ENCODE measurements at regions not wholly inside any gene's neighbourhood (a gene's known extent, or its start where the extent isn't known, plus 50 kb on each side); places are given as distances from the start of the nearest gene placed in this dataset.
"Not testable (repeated sequence)": the region's sequence is repeated elsewhere in the genome, so short reads cannot be mapped to it uniquely, and the experiment has no call there.

- no peaks in the 10 kb centered on the region for H3K79me2 ChIP-seq (ENCODE audit: control insufficient read depth, insufficient read depth, low read length)
- H3K9ac ChIP-seq (ENCODE audit: insufficient read depth, low read length): no peak overlapping the region
- H3K4me1 ChIP-seq (ENCODE audit: control insufficient read depth, extremely low read depth, insufficient read depth, low read length): no peaks in the 10 kb centered on the region
- no peaks in the 10 kb centered on the region for H3K9me3 ChIP-seq (ENCODE audit: control insufficient read depth, insufficient read depth, low read depth, low read length)
- H3K27me3 ChIP-seq (ENCODE audit: control insufficient read depth, insufficient read depth, low read length): no peaks in the 10 kb centered on the region
- H3K27ac ChIP-seq (ENCODE audit: insufficient read depth, low read length): no peak overlapping the region
- no peak overlapping the region for H2AFZ ChIP-seq (ENCODE audit: low read length)
- H3K4me3 ChIP-seq (replicated peaks in 1 of 4; ENCODE audit: control extremely low read depth in 1 of 4, insufficient read depth in 1 of 4, low read depth in 3 of 4, low read length in 4 of 4): no peak overlapping the region
- TF ChIP-seq CTCF (conservative IDR thresholded peaks at IDR 0.05 in 1 of 2, IDR thresholded peaks at IDR 0.05 in 1 of 2; ENCODE audit: low read depth in 1 of 2, low read length in 2 of 2) (no peak), EZH2 (IDR thresholded peaks at IDR 0.05; ENCODE audit: low read length, missing control alignments) (no peak)
- no peak for DNase-seq (ENCODE audit: low read depth in 2 of 2)
- H3K4me2 ChIP-seq (ENCODE audit: extremely low read depth, insufficient read depth, low read length): no peak overlapping the region
- no peaks in the 10 kb centered on the region for H3K36me3 ChIP-seq (ENCODE audit: control insufficient read depth, insufficient read depth, low read length)
- no peaks in the 10 kb centered on the region for H4K20me1 ChIP-seq (ENCODE audit: control insufficient read depth, extremely low read depth, insufficient read depth, low read length)
These were observed 213.5 kb upstream of the UBL3 start for GRCh38 chr13:30063892-30064291.

GRCh38 chr13:30061217-30061616 is 210.8 kb upstream of the UBL3 start:
- no peaks in the 10 kb centered on the region for H4K20me1 ChIP-seq (ENCODE audit: control insufficient read depth, extremely low read depth, insufficient read depth, low read length)
- H3K36me3 ChIP-seq (ENCODE audit: control insufficient read depth, insufficient read depth, low read length): no peaks in the 10 kb centered on the region
- no peaks in the 10 kb centered on the region for H3K4me1 ChIP-seq (ENCODE audit: control insufficient read depth, extremely low read depth, insufficient read depth, low read length)
- H2AFZ ChIP-seq (ENCODE audit: low read length): no peak overlapping the region
- H3K27me3 ChIP-seq (ENCODE audit: control insufficient read depth, insufficient read depth, low read length): no peaks in the 10 kb centered on the region
- no peak overlapping the region for H3K4me2 ChIP-seq (ENCODE audit: extremely low read depth, insufficient read depth, low read length)
- H3K79me2 ChIP-seq (ENCODE audit: control insufficient read depth, insufficient read depth, low read length): no peaks in the 10 kb centered on the region
- no peak for DNase-seq (ENCODE audit: low read depth in 2 of 2)
- TF ChIP-seq EZH2 (IDR thresholded peaks at IDR 0.05; ENCODE audit: low read length, missing control alignments) (no peak), CTCF (conservative IDR thresholded peaks at IDR 0.05 in 1 of 2, IDR thresholded peaks at IDR 0.05 in 1 of 2; ENCODE audit: low read depth in 1 of 2, low read length in 2 of 2) (no peak)
- no peak overlapping the region for H3K9ac ChIP-seq (ENCODE audit: insufficient read depth, low read length)
- H3K27ac ChIP-seq (ENCODE audit: insufficient read depth, low read length): no peak overlapping the region
- H3K9me3 ChIP-seq (ENCODE audit: control insufficient read depth, insufficient read depth, low read depth, low read length): no peaks in the 10 kb centered on the region
- no peak overlapping the region for H3K4me3 ChIP-seq (replicated peaks in 1 of 4; ENCODE audit: control extremely low read depth in 1 of 4, insufficient read depth in 1 of 4, low read depth in 3 of 4, low read length in 4 of 4)

GRCh38 chr13:30058429-30058828 is 208.0 kb upstream of the UBL3 start:
- H3K27ac ChIP-seq (ENCODE audit: insufficient read depth, low read length): no peak overlapping the region
- no peak overlapping the region for H3K4me2 ChIP-seq (ENCODE audit: extremely low read depth, insufficient read depth, low read length)
- no peaks in the 10 kb centered on the region for H3K27me3 ChIP-seq (ENCODE audit: control insufficient read depth, insufficient read depth, low read length)
- H4K20me1 ChIP-seq (ENCODE audit: control insufficient read depth, extremely low read depth, insufficient read depth, low read length): no peaks in the 10 kb centered on the region
- no peaks in the 10 kb centered on the region for H3K4me1 ChIP-seq (ENCODE audit: control insufficient read depth, extremely low read depth, insufficient read depth, low read length)
- no peak overlapping the region for H3K4me3 ChIP-seq (replicated peaks in 1 of 4; ENCODE audit: control extremely low read depth in 1 of 4, insufficient read depth in 1 of 4, low read depth in 3 of 4, low read length in 4 of 4)
- H2AFZ ChIP-seq (ENCODE audit: low read length): no peak overlapping the region
- H3K79me2 ChIP-seq (ENCODE audit: control insufficient read depth, insufficient read depth, low read length): no peaks in the 10 kb centered on the region
- H3K9me3 ChIP-seq (ENCODE audit: control insufficient read depth, insufficient read depth, low read depth, low read length): no peaks in the 10 kb centered on the region
- no peak for TF ChIP-seq EZH2 (IDR thresholded peaks at IDR 0.05; ENCODE audit: low read length, missing control alignments)
- no peak for TF ChIP-seq CTCF (conservative IDR thresholded peaks at IDR 0.05 in 1 of 2, IDR thresholded peaks at IDR 0.05 in 1 of 2; ENCODE audit: low read depth in 1 of 2, low read length in 2 of 2)
- DNase-seq (ENCODE audit: low read depth in 2 of 2): peak in 1 of 2 donors; percentile 1
- H3K9ac ChIP-seq (ENCODE audit: insufficient read depth, low read length): no peak overlapping the region
- no peaks in the 10 kb centered on the region for H3K36me3 ChIP-seq (ENCODE audit: control insufficient read depth, insufficient read depth, low read length)

GRCh38 chr13:30054546-30054945 is 204.1 kb upstream of the UBL3 start:
- not testable (repeated sequence) for H3K27me3 ChIP-seq (ENCODE audit: control insufficient read depth, insufficient read depth, low read length); H3K4me3 ChIP-seq (replicated peaks in 1 of 4; ENCODE audit: control extremely low read depth in 1 of 4, insufficient read depth in 1 of 4, low read depth in 3 of 4, low read length in 4 of 4); H3K27ac ChIP-seq (ENCODE audit: insufficient read depth, low read length); H3K9me3 ChIP-seq (ENCODE audit: control insufficient read depth, insufficient read depth, low read depth, low read length); H4K20me1 ChIP-seq (ENCODE audit: control insufficient read depth, extremely low read depth, insufficient read depth, low read length); DNase-seq (ENCODE audit: low read depth in 2 of 2); H3K4me2 ChIP-seq (ENCODE audit: extremely low read depth, insufficient read depth, low read length); H3K4me1 ChIP-seq (ENCODE audit: control insufficient read depth, extremely low read depth, insufficient read depth, low read length); H2AFZ ChIP-seq (ENCODE audit: low read length); H3K36me3 ChIP-seq (ENCODE audit: control insufficient read depth, insufficient read depth, low read length); H3K79me2 ChIP-seq (ENCODE audit: control insufficient read depth, insufficient read depth, low read length); H3K9ac ChIP-seq (ENCODE audit: insufficient read depth, low read length)

Data from fibroblast of lung (primary cell).